ENCODE measurements at regions not wholly inside any gene's neighbourhood (a gene's known extent, or its start where the extent isn't known, plus 50 kb on each side); places are given as distances from the start of the nearest gene placed in this dataset.

DNA sequence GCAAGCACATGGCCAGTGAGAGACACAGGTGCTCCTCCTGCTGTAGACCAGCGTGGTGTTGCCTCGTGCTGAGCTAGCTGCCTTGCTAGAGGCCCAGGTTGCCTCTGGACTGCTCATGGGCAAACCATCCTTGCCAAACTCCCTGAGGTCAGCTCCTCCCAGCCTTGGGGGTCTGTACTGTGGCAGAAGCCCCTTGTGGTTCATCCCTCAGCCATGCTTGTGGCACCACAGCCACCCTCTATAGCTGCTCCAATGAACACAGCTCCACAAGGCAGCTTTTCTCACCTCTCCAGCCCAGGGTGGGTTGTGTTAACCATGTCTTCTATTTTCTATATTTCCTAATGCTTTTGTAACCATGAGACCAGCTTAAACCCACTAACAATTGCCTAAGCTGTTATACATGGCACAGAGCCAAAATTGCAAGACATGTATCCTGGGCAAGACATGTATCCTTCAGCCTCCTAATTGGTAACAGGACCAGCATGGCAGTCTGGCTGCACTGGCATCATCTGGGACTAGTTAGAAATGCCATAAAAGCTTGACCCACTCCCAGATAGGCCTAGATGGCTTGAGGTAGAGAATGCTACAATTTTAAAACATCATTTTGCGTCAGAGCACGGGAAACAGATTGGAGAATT, 183.1 kb upstream of the S1PR3 start:
- Histone ChIP-seq H3K27me3 (replicated peaks in 1 of 4; ENCODE audit: control insufficient read depth in 3 of 4, extremely low read depth in 1 of 4, insufficient read depth in 3 of 4, low read length in 3 of 4) (no peaks in the 10 kb centered on the region), H3K79me2 (ENCODE audit: control insufficient read depth in 1 of 2, insufficient read depth in 2 of 2, low read length in 2 of 2) (no peaks in the 10 kb centered on the region), H2BK20ac (ENCODE audit: low read length) (no peak overlapping the region), H3K27ac (ENCODE audit: low read depth, low read length) (no peak overlapping the region), H3K4me2 (ENCODE audit: insufficient read depth in 1 of 2, low read depth in 2 of 2, low read length in 2 of 2) (no peak overlapping the region), H3K4ac (replicated peaks; ENCODE audit: insufficient read length, low read depth, low read length) (no peak overlapping the region), H4K20me1 (replicated peaks in 1 of 2; ENCODE audit: control insufficient read depth in 1 of 2, insufficient read depth in 2 of 2, low read length in 2 of 2) (no peaks in the 10 kb centered on the region), H2AK5ac (ENCODE audit: low read depth, low read length) (no peak overlapping the region), H3K9ac (replicated peaks in 1 of 4; ENCODE audit: extremely low read depth in 1 of 4, low read depth in 3 of 4, low read length in 3 of 4) (no peak overlapping the region), H2AFZ (ENCODE audit: low read length) (no peak overlapping the region), H3K4me3 (ENCODE audit: extremely low read depth in 1 of 4, insufficient read depth in 2 of 4, low read depth in 3 of 4, low read length in 4 of 4) (no peak overlapping the region), H3K18ac (ENCODE audit: extremely low read depth, low read length) (no peak overlapping the region), H3K23me2 (ENCODE audit: low read depth, low read length) (no peaks in the 10 kb centered on the region; the same call in 1 of the 2 replicates), H3K79me1 (ENCODE audit: low read depth, low read length) (no peaks in the 10 kb centered on the region), H3K4me1 (replicated peaks in 1 of 4; ENCODE audit: control insufficient read depth in 3 of 4, insufficient read depth in 4 of 4, low read length in 3 of 4) (peaks cover 0 to 2% (median 0%) of the 10 kb centered on the region in 4 experiments; a peak in 3 of 7 replicates), H4K5ac (ENCODE audit: insufficient read length, low read depth, low read length) (no peak overlapping the region), H4K8ac (ENCODE audit: extremely low read depth, insufficient read depth, low read length) (no peak overlapping the region), H2BK12ac (ENCODE audit: low read depth, low read length) (no peak overlapping the region), H3K56ac (replicated peaks; ENCODE audit: insufficient read length, low read depth, low read length) (no peak overlapping the region), H4K91ac (replicated peaks; ENCODE audit: insufficient read length, low read length) (no peak overlapping the region), H2BK15ac (ENCODE audit: low read length) (no peak overlapping the region), H3K36me3 (ENCODE audit: control insufficient read depth in 2 of 4, insufficient read depth in 4 of 4, low read length in 3 of 4) (no peaks in the 10 kb centered on the region), H3K9me3 (ENCODE audit: insufficient read depth in 2 of 2, low read depth in 1 of 2, low read length in 1 of 2) (no peaks in the 10 kb centered on the region), H2BK5ac (ENCODE audit: low read depth, low read length) (no peak overlapping the region), H3K23ac (ENCODE audit: insufficient read length) (no peak overlapping the region), H3K14ac (ENCODE audit: insufficient read length) (no peak overlapping the region), H2BK120ac (replicated peaks; ENCODE audit: low read depth, low read length) (no peak overlapping the region)
- 93% methylated on average over 4 of the region's 4 CpGs; no CpG with 5 or more reads in 1 of the 2 experiments for WGBS, 2 experiments (ENCODE audit: extremely low coverage in 1 of 2, insufficient coverage in 1 of 2, insufficient read length in 1 of 2, insufficient replicate concordance in 2 of 2, low coverage in 1 of 2, low lambda C conversion rate in 2 of 2, missing lambda C conversion rate in 1 of 2)
- DNase-seq (ENCODE audit: low read depth in 1 of 2, low spot score in 2 of 2) (no peak), FAIRE-seq (no peak)
- ChIA-PET POLR2A (ENCODE audit: partially characterized antibody) (no interaction called here), CTCF (ENCODE audit: partially characterized antibody) (interaction anchor here (2.0 kb wide), 1 partner anchor 13 kb away, joined by 4 read pairs; no protein-coding TSS in a partner anchor)
- TF ChIP-seq, protein P1, sequence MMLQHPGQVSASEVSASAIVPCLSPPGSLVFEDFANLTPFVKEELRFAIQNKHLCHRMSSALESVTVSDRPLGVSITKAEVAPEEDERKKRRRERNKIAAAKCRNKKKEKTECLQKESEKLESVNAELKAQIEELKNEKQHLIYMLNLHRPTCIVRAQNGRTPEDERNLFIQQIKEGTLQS (IDR thresholded peaks at IDR 0.05; ENCODE audit: insufficient read depth, low read depth, low read length), result no peak
- TF ChIP-seq FOSL1 (IDR thresholded peaks at IDR 0.05; ENCODE audit: insufficient read depth, low read depth, low read length), result no peak
- no peak for TF ChIP-seq JUND (IDR thresholded peaks at IDR 0.05; ENCODE audit: low read length)
- TF ChIP-seq ZNF274 (IDR thresholded peaks at IDR 0.05; ENCODE audit: borderline replicate concordance, extremely low read depth, low read length), result no peak
- no peak for TF ChIP-seq RFX5 (IDR thresholded peaks at IDR 0.05; ENCODE audit: borderline replicate concordance, low read depth, low read length)
- TF ChIP-seq CBX8 (IDR thresholded peaks at IDR 0.05; ENCODE audit: borderline replicate concordance, low read depth, low read length), result no peak
- TF ChIP-seq MAFK (IDR thresholded peaks at IDR 0.05; ENCODE audit: low read depth, low read length), result no peak
- TF ChIP-seq HDAC6 (IDR thresholded peaks at IDR 0.05; ENCODE audit: low read depth, low read length), result no peak

Measured in H1 (cell line).